HCT116 (cell line): ENCODE measurements at regions not wholly inside any gene's neighbourhood (a gene's known extent, or its start where the extent isn't known, plus 50 kb on each side); places are given as distances from the start of the nearest gene placed in this dataset.

Source experiments
- ATAC-seq: fragments of 200-7000 bp; cut with Tn5 transposase; 2 replicates; pipeline ENCODE4 v1.9.1; 2020; ENCODE audit warnings: mild to moderate bottlenecking, moderate library complexity
- BruUV-seq: library from RNA; stranded (reverse); fragments of 400-500 nt; replicated peaks from 2 replicates; lab custom pipeline; 2021; lab: Mats Ljungman, UMichigan
- CTCF ChIA-PET: fragments of 300-600 bp; sonication (Branson Sonifier 250); formaldehyde crosslinking; loops from one replicate; lab custom pipeline; 2021; ENCODE audit warnings: antibody characterized with exemption; lab: Charles Lee
- POLR2A ChIA-PET: fragments of 300-600, 350-600 bp; sonication (Branson Sonifier 250); formaldehyde crosslinking; loops from one replicate; lab custom pipeline; 2021; ENCODE audit warnings: antibody characterized with exemption; lab: Charles Lee
- RAD21 ChIA-PET, 2 experiments: fragments of 300-600 bp; sonication (Branson Sonifier 250); formaldehyde crosslinking; loops; one replicate each; lab custom pipeline; 2023; ENCODE audit warnings: low total read pairs in 2 of 2; ENCODE audit not compliant: uncharacterized antibody in 2 of 2, unreplicated experiment in 2 of 2, low non-redundant PET in 1 of 2; lab: Charles Lee
- DNase-seq: peaks from one replicate; pipeline ENCODE4 v3.0.0-alpha.2; 2010; ENCODE audit warnings: low read depth, low spot score
- H2AFZ ChIP-seq: fragments of 200-600 bp; shearing (Covaris generic), sonication (generic); 2 replicates; pipeline ENCODE4 v1.6.1; 2017; ENCODE audit warnings: low read depth, mixed run types, mixed read lengths, antibody characterized with exemption, low read length; ENCODE audit not compliant: poor library complexity, severe bottlenecking
- H3K27ac ChIP-seq: 2 replicates; pipeline ENCODE4 v1.5.1; 2012; ENCODE audit warnings: low read depth, low read length
- H3K27me3 ChIP-seq: fragments of 200-600 bp; sonication (generic); 2 replicates; pipeline ENCODE4 v1.6.1; 2016; ENCODE audit warnings: mixed run types, low read length, mixed read lengths; ENCODE audit not compliant: insufficient read depth
- H3K36me3 ChIP-seq, 2 experiments: fragments of 200-500 bp in 1 of 2; fragments of 200-600 bp in 1 of 2; sonication (Bioruptor generic) in 1 of 2; sonication (generic) in 1 of 2; 2 replicates each; pipeline versions ENCODE4 v1.5.1 to v1.6.1; 2014 to 2016; ENCODE audit warnings: low read length in 2 of 2, inconsistent platforms in 1 of 2, mixed read lengths in 1 of 2, mixed run types in 1 of 2; ENCODE audit not compliant: insufficient read depth in 2 of 2, control insufficient read depth in 1 of 2
- H3K4me1 ChIP-seq, 2 experiments: fragments of 200-600 bp in 1 of 2; sonication (generic) in 1 of 2; 2 replicates each; pipeline versions ENCODE4 v1.5.1 to v1.6.1; 2012 to 2017; ENCODE audit warnings: low read length in 2 of 2, inconsistent platforms in 1 of 2, mild to moderate bottlenecking in 1 of 2, mixed read lengths in 1 of 2, mixed run types in 1 of 2, moderate library complexity in 1 of 2; ENCODE audit not compliant: insufficient read depth in 2 of 2, control insufficient read depth in 1 of 2
- H3K4me2 ChIP-seq: fragments of 200-600 bp; sonication (generic); 2 replicates; pipeline ENCODE4 v1.6.1; 2017; ENCODE audit warnings: mixed run types, low read length, mixed read lengths
- H3K4me3 ChIP-seq, 2 experiments: fragments of 200-600 bp in 1 of 2; sonication (generic) in 1 of 2; replicated peaks in 1 of 2; 2 replicates each; pipeline ENCODE4 v1.5.1; 2011 to 2016; ENCODE audit warnings: low read length in 2 of 2, control low read depth in 1 of 2, low read depth in 1 of 2, mild to moderate bottlenecking in 1 of 2, mixed read lengths in 1 of 2, mixed run types in 1 of 2
- H3K79me2 ChIP-seq: fragments of 200-600 bp; sonication (generic); 2 replicates; pipeline ENCODE4 v1.6.1; 2017; ENCODE audit warnings: mild to moderate bottlenecking, mixed run types, low read length, moderate library complexity, mixed read lengths; ENCODE audit not compliant: insufficient read depth
- H3K9ac ChIP-seq: fragments of 200-600 bp; sonication (generic); 2 replicates; pipeline ENCODE4 v1.6.1; 2016; ENCODE audit warnings: low read length, mixed read lengths
- H3K9me2 ChIP-seq: fragments of 200-600 bp; sonication (generic), shearing (Covaris generic); 2 replicates; pipeline ENCODE4 v1.6.1; 2017; ENCODE audit warnings: mixed run types, mild to moderate bottlenecking, moderate library complexity; ENCODE audit not compliant: insufficient read depth
- H3K9me3 ChIP-seq, 2 experiments: fragments of 200-500 bp in 1 of 2; fragments of 200-600 bp in 1 of 2; sonication (Bioruptor generic) in 1 of 2; sonication (generic) in 1 of 2; 2 replicates each; pipeline ENCODE4 v1.6.1; 2014 to 2017; ENCODE audit warnings: low read length in 2 of 2, mixed read lengths in 2 of 2, inconsistent platforms in 1 of 2, low read depth in 1 of 2, mild to moderate bottlenecking in 1 of 2, mixed run types in 1 of 2, moderate library complexity in 1 of 2; ENCODE audit not compliant: control insufficient read depth in 1 of 2, insufficient read depth in 1 of 2
- H4K20me1 ChIP-seq: fragments of 200-600 bp; sonication (generic), shearing (Covaris generic); 2 replicates; pipeline ENCODE4 v1.6.1; 2017; ENCODE audit warnings: mixed run types, mild to moderate bottlenecking, moderate library complexity; ENCODE audit not compliant: insufficient read depth
- CTCF ChIP-seq, 3 experiments: fragments of 200-600 bp in 1 of 3; sonication (generic) in 1 of 3; IDR thresholded peaks in 2 of 3; conservative IDR thresholded peaks in 1 of 3; 2 replicates each; pipeline ENCODE4 v1.5.1; 2012 to 2017; ENCODE audit warnings: low read depth in 2 of 3, low read length in 2 of 3, antibody characterized with exemption in 1 of 3, borderline replicate concordance in 1 of 3, control low read depth in 1 of 3, mild to moderate bottlenecking in 1 of 3, mixed read lengths in 1 of 3, mixed run types in 1 of 3, moderate library complexity in 1 of 3; ENCODE audit not compliant: insufficient read depth in 1 of 3
- EGR1 ChIP-seq: IDR thresholded peaks from 2 replicates; pipeline ENCODE4 v1.6.1; 2012; ENCODE audit warnings: low read depth
- ELF1 ChIP-seq: IDR thresholded peaks from 2 replicates; pipeline ENCODE4 v1.6.1; 2012; ENCODE audit warnings: low read depth, borderline replicate concordance
- EZH2 ChIP-seq: fragments of 200-600 bp; sonication (generic); IDR thresholded peaks from 2 replicates; pipeline ENCODE4 v1.6.1; 2017; ENCODE audit warnings: antibody characterized with exemption, mixed run types
- FOSL1 ChIP-seq: IDR thresholded peaks from 2 replicates; pipeline ENCODE4 v1.6.1; 2012; ENCODE audit warnings: low read depth
- RAD21 ChIP-seq: IDR thresholded peaks from 2 replicates; pipeline ENCODE4 v1.6.1; 2012; ENCODE audit warnings: low read depth, mild to moderate bottlenecking
- REST ChIP-seq: IDR thresholded peaks from 2 replicates; pipeline ENCODE4 v1.6.1; 2012; ENCODE audit warnings: low read depth
- SIN3A ChIP-seq: IDR thresholded peaks from 2 replicates; pipeline ENCODE4 v1.6.1; 2012; ENCODE audit warnings: low read depth
- SRF ChIP-seq: IDR thresholded peaks from 2 replicates; pipeline ENCODE4 v1.6.1; 2012; ENCODE audit warnings: low read depth
- intact Hi-C: fragments of 100-400 bp; cut with micrococcal nuclease; formaldehyde crosslinking; loops from 2 replicates; pipeline ENCODE4 v1.10.0; 2022

- H3K27ac ChIP-seq, result no peak overlapping the region
- TF ChIP-seq ELF1, result no peak
- H4K20me1 ChIP-seq, result no peaks in the 10 kb centered on the region
- BruUV-seq, result no TSS peak
- CTCF ChIA-PET, result no interaction called here
- H3K9me2 ChIP-seq, result no peaks in the 10 kb centered on the region
- no peaks in the 10 kb centered on the region for H3K36me3 ChIP-seq
- ATAC-seq, result no peak
- no peak overlapping the region for H3K4me2 ChIP-seq
- intact Hi-C loops, result no loop called here
- POLR2A ChIA-PET, result no interaction called here
- H3K4me3 ChIP-seq, result no peak overlapping the region
- RAD21 ChIA-PET, result no interaction called here
- no peak overlapping the region for H2AFZ ChIP-seq
- no peaks in the 10 kb centered on the region for H3K9me3 ChIP-seq
- no peaks in the 10 kb centered on the region for H3K27me3 ChIP-seq
- DNase-seq, result no peak
- H3K79me2 ChIP-seq, result no peaks in the 10 kb centered on the region
- no peak overlapping the region for H3K9ac ChIP-seq
- H3K4me1 ChIP-seq, result peaks cover 0 to 6% of the 10 kb centered on the region in 2 experiments; a peak in 1 of 4 replicates
Measured at GRCh38 chr1:48070396-48070750, 73.2 kb upstream of the TRABD2B start.

- no peak overlapping the region for H3K9ac ChIP-seq
- BruUV-seq, result no TSS peak
- ChIA-PET CTCF (no interaction called here), RAD21 (no interaction called here), POLR2A (no interaction called here)
- peaks cover 0 to 6% of the 10 kb centered on the region in 2 experiments; a peak in 1 of 4 replicates for H3K4me1 ChIP-seq
- DNase-seq (no peak), ATAC-seq (no peak)
- H2AFZ ChIP-seq, result no peak overlapping the region
- TF ChIP-seq RAD21 (no peak), REST (no peak), SRF (no peak), FOSL1 (no peak), CTCF (IDR thresholded peaks at IDR 0.05 in 2 of 3, conservative IDR thresholded peaks at IDR 0.05 in 1 of 3; ENCODE audit: borderline replicate concordance in 1 of 3, insufficient read depth in 1 of 3, low read depth in 2 of 3, low read length in 2 of 3) (no peak), EZH2 (no peak), SIN3A (no peak), EGR1 (no peak)
- no peaks in the 10 kb centered on the region for H3K9me2 ChIP-seq
- no peak overlapping the region for H3K27ac ChIP-seq
- no peak overlapping the region for H3K4me3 ChIP-seq
- H3K9me3 ChIP-seq, result no peaks in the 10 kb centered on the region
- H3K79me2 ChIP-seq, result no peaks in the 10 kb centered on the region
- no peaks in the 10 kb centered on the region for H4K20me1 ChIP-seq
- 0 out of 2 replicates have a peak, but pooled peaks cover 3% of the 10 kb centered on the region for H3K27me3 ChIP-seq
- intact Hi-C loops, result no loop called here
- no peak overlapping the region for H3K4me2 ChIP-seq
- H3K36me3 ChIP-seq, result no peaks in the 10 kb centered on the region
Measured at GRCh38 chr1:48069662-48070395, 72.6 kb upstream of the TRABD2B start.
